ENCODE measurements at regions not wholly inside any gene's neighbourhood (a gene's known extent, or its start where the extent isn't known, plus 50 kb on each side); places are given as distances from the start of the nearest gene placed in this dataset.

DNA sequence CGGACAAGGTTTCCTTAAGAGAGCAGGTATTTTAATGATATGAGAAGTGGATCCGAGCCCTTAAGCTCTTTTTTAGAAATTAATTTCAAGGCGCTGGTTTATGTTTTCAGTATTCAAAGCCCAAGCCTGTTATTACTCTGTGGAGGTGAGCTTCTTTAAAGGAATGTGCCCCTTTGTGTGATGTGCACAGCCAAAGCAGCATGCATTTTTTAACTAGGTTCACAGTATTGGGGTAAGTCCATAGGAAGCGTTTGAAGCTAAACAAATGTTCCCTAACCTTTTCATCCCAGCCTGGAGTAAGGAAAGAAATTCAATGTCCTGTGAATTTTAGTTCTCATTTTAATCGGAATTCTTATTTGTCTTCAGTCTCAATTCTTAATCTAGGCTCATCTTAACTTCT, 217.5 kb downstream of the KCTD12 start:
- Histone ChIP-seq H3K27ac (ENCODE audit: low read length) (no peak overlapping the region), H3K4me3 (ENCODE audit: low read depth in 2 of 2, low read length in 2 of 2) (no peak overlapping the region), H3K36me3 (ENCODE audit: control insufficient read depth, insufficient read depth, low read length) (no peaks in the 10 kb centered on the region), H3K4me1 (ENCODE audit: control insufficient read depth, insufficient read depth, low read length) (no peaks in the 10 kb centered on the region), H3K27me3 (ENCODE audit: control insufficient read depth, insufficient read depth, low read length) (no peaks in the 10 kb centered on the region), H3K9me3 (ENCODE audit: control insufficient read depth, insufficient read depth, low read depth, low read length) (no peaks in the 10 kb centered on the region)
- intact Hi-C loops (cut with micrococcal nuclease; ENCODE audit: unreplicated experiment) (no loop called here), in situ Hi-C loops (cut with HindIII; ENCODE audit: low pct_unique_long_range_greater_than_20kb, low sequenced_read_pairs) (no loop called here)
- TF ChIP-seq, protein P1, sequence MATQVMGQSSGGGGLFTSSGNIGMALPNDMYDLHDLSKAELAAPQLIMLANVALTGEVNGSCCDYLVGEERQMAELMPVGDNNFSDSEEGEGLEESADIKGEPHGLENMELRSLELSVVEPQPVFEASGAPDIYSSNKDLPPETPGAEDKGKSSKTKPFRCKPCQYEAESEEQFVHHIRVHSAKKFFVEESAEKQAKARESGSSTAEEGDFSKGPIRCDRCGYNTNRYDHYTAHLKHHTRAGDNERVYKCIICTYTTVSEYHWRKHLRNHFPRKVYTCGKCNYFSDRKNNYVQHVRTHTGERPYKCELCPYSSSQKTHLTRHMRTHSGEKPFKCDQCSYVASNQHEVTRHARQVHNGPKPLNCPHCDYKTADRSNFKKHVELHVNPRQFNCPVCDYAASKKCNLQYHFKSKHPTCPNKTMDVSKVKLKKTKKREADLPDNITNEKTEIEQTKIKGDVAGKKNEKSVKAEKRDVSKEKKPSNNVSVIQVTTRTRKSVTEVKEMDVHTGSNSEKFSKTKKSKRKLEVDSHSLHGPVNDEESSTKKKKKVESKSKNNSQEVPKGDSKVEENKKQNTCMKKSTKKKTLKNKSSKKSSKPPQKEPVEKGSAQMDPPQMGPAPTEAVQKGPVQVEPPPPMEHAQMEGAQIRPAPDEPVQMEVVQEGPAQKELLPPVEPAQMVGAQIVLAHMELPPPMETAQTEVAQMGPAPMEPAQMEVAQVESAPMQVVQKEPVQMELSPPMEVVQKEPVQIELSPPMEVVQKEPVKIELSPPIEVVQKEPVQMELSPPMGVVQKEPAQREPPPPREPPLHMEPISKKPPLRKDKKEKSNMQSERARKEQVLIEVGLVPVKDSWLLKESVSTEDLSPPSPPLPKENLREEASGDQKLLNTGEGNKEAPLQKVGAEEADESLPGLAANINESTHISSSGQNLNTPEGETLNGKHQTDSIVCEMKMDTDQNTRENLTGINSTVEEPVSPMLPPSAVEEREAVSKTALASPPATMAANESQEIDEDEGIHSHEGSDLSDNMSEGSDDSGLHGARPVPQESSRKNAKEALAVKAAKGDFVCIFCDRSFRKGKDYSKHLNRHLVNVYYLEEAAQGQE (IDR thresholded peaks at IDR 0.05; ENCODE audit: insufficient read depth in 1 of 2, low read depth in 2 of 2, low read length in 1 of 2), result no peak
- no peak for TF ChIP-seq TCF7L2 (IDR thresholded peaks at IDR 0.05; ENCODE audit: low read depth, low read length)
- no peak for TF ChIP-seq POLR2AphosphoS5 (IDR thresholded peaks at IDR 0.05; ENCODE audit: low read depth, low read length)
- TF ChIP-seq, protein P2, sequence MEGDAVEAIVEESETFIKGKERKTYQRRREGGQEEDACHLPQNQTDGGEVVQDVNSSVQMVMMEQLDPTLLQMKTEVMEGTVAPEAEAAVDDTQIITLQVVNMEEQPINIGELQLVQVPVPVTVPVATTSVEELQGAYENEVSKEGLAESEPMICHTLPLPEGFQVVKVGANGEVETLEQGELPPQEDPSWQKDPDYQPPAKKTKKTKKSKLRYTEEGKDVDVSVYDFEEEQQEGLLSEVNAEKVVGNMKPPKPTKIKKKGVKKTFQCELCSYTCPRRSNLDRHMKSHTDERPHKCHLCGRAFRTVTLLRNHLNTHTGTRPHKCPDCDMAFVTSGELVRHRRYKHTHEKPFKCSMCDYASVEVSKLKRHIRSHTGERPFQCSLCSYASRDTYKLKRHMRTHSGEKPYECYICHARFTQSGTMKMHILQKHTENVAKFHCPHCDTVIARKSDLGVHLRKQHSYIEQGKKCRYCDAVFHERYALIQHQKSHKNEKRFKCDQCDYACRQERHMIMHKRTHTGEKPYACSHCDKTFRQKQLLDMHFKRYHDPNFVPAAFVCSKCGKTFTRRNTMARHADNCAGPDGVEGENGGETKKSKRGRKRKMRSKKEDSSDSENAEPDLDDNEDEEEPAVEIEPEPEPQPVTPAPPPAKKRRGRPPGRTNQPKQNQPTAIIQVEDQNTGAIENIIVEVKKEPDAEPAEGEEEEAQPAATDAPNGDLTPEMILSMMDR (IDR thresholded peaks at IDR 0.05), result no peak
- no peak for TF ChIP-seq SIN3A (IDR thresholded peaks at IDR 0.05; ENCODE audit: borderline replicate concordance, insufficient read depth, low read depth, low read length)
- no peak for DNase-seq (ENCODE audit: low read depth, low spot score)
- no peak for ATAC-seq
- no TSS peak for BruUV-seq (replicated peaks)
- CTCF ChIA-PET, result no interaction called here
- POLR2A ChIA-PET, result no interaction called here

DNA sequence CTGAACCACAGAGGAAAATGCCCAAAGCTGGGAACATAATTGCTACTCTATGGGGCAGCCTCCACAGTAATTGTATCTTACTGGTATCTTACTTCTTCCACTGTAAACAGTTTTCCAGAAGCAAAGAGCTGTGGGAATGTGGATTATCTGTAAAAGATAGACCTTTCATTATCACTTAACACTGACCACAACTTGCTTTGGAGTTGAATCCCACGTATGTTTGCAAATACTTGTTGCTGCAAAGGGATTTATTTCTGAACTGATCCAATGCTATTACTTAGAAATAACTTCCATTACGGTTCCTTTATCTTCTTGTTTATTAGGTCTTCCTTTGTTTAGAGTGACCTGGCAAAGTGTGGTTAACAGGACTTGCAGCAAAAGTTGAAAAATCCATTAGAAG, 218.1 kb downstream of the KCTD12 start:
- H3K27me3 ChIP-seq (ENCODE audit: control insufficient read depth, insufficient read depth, low read length), result no peaks in the 10 kb centered on the region
- no peaks in the 10 kb centered on the region for H3K36me3 ChIP-seq (ENCODE audit: control insufficient read depth, insufficient read depth, low read length)
- ChIA-PET POLR2A (no interaction called here), CTCF (no interaction called here)
- H3K9me3 ChIP-seq (ENCODE audit: control insufficient read depth, insufficient read depth, low read depth, low read length), result no peaks in the 10 kb centered on the region
- in situ Hi-C loops (cut with HindIII; ENCODE audit: low pct_unique_long_range_greater_than_20kb, low sequenced_read_pairs), result no loop called here
- no peak overlapping the region for H3K4me3 ChIP-seq (ENCODE audit: low read depth in 2 of 2, low read length in 2 of 2)
- H3K27ac ChIP-seq (ENCODE audit: low read length), result no peak overlapping the region
- DNase-seq (ENCODE audit: low read depth, low spot score), result no peak
- TF ChIP-seq TCF7L2 (IDR thresholded peaks at IDR 0.05; ENCODE audit: low read depth, low read length), result no peak
- TF ChIP-seq SIN3A (IDR thresholded peaks at IDR 0.05; ENCODE audit: borderline replicate concordance, insufficient read depth, low read depth, low read length), result no peak
- TF ChIP-seq, protein P2 (IDR thresholded peaks at IDR 0.05), result no peak
- TF ChIP-seq, protein P1 (IDR thresholded peaks at IDR 0.05; ENCODE audit: insufficient read depth in 1 of 2, low read depth in 2 of 2, low read length in 1 of 2), result no peak
- TF ChIP-seq POLR2AphosphoS5 (IDR thresholded peaks at IDR 0.05; ENCODE audit: low read depth, low read length), result no peak
- H3K4me1 ChIP-seq (ENCODE audit: control insufficient read depth, insufficient read depth, low read length), result no peaks in the 10 kb centered on the region
- ATAC-seq, result no peak
- intact Hi-C loops (cut with micrococcal nuclease; ENCODE audit: unreplicated experiment), result no loop called here
- no TSS peak for BruUV-seq (replicated peaks)

Measured in Panc1 (cell line).